ENCODE measurements at regions not wholly inside any gene's neighbourhood (a gene's known extent, or its start where the extent isn't known, plus 50 kb on each side); places are given as distances from the start of the nearest gene placed in this dataset.

- 40 to 43% methylated on average over 7 of the region's 7 CpGs for WGBS, 2 donors
- intact Hi-C loops (cut with DNase I), result no loop called here
- no peak overlapping the region for H3K27ac ChIP-seq
- DNase-seq (no peak), ATAC-seq (no peak)
- no peaks in the 10 kb centered on the region for H3K4me1 ChIP-seq
- H3K36me3 ChIP-seq, result no peaks in the 10 kb centered on the region
- TF ChIP-seq CTCF (IDR thresholded peaks at IDR 0.05), result no peak
- no peaks in the 10 kb centered on the region for H3K9me3 ChIP-seq
- no peak overlapping the region for H3K4me3 ChIP-seq
- H3K27me3 ChIP-seq, result peaks cover 0 to 44% (median 28%) of the 10 kb centered on the region in 7 donors
These were observed 60.2 kb downstream of the TFAP2C start for GRCh38 chr20:56689318-56689717.

- WGBS, 2 donors, result 48 to 57% methylated on average over 8 of the region's 8 CpGs
- TF ChIP-seq CTCF (IDR thresholded peaks at IDR 0.05), result no peak
These were observed 60.9 kb downstream of the TFAP2C start for GRCh38 chr20:56689852-56690485.

GRCh38 chr20:56690531-56691175, 61.5 kb downstream of the TFAP2C start:
- whole genome bisulfite sequencing, 2 donors, result 37 to 41% methylated on average over 11 of the region's 11 CpGs
- no peak overlapping the region for H3K27ac ChIP-seq
- H3K27me3 ChIP-seq, result peaks cover 0 to 43% (median 28%) of the 10 kb centered on the region in 7 donors
- peaks cover 0 to 3% (median 0%) of the 10 kb centered on the region in 11 donors for H3K9me3 ChIP-seq
- no peak for ATAC-seq
- intact Hi-C loops (cut with DNase I), result no loop called here
- no peaks in the 10 kb centered on the region for H3K36me3 ChIP-seq
- TF ChIP-seq CTCF (IDR thresholded peaks at IDR 0.05), result no peak
- no peaks in the 10 kb centered on the region for H3K4me1 ChIP-seq
- no peak overlapping the region for H3K4me3 ChIP-seq
- no peak for DNase-seq

More at GRCh38 chr20:56689852-56690485, 60.9 kb downstream of the TFAP2C start:
- Histone ChIP-seq H3K27me3 (peaks cover 0 to 44% (median 28%) of the 10 kb centered on the region in 7 donors), H3K9me3 (no peaks in the 10 kb centered on the region), H3K27ac (no peak overlapping the region), H3K4me1 (no peaks in the 10 kb centered on the region), H3K36me3 (no peaks in the 10 kb centered on the region), H3K4me3 (no peak overlapping the region)
- DNase-seq, result no peak
- peak in 1 of 8 donors; percentile 13 for ATAC-seq
- intact Hi-C loops (cut with DNase I), result no loop called here

GRCh38 chr20:56691325-56691998, 62.4 kb downstream of the TFAP2C start:
- no peak for TF ChIP-seq CTCF (IDR thresholded peaks at IDR 0.05)
- intact Hi-C loops (cut with DNase I), result no loop called here
- 49 to 54% methylated on average over 11 of the region's 11 CpGs for WGBS, 2 donors
- Histone ChIP-seq H3K27ac (no peak overlapping the region), H3K27me3 (peaks cover 0 to 41% (median 28%) of the 10 kb centered on the region in 7 donors), H3K4me1 (no peaks in the 10 kb centered on the region), H3K9me3 (peaks cover 0 to 8% (median 0%) of the 10 kb centered on the region in 11 donors), H3K4me3 (no peak overlapping the region), H3K36me3 (no peaks in the 10 kb centered on the region)
- DNase-seq (no peak), ATAC-seq (no peak)
